ENCODE measurements at regions not wholly inside any gene's neighbourhood (a gene's known extent, or its start where the extent isn't known, plus 50 kb on each side); places are given as distances from the start of the nearest gene placed in this dataset.

DNA sequence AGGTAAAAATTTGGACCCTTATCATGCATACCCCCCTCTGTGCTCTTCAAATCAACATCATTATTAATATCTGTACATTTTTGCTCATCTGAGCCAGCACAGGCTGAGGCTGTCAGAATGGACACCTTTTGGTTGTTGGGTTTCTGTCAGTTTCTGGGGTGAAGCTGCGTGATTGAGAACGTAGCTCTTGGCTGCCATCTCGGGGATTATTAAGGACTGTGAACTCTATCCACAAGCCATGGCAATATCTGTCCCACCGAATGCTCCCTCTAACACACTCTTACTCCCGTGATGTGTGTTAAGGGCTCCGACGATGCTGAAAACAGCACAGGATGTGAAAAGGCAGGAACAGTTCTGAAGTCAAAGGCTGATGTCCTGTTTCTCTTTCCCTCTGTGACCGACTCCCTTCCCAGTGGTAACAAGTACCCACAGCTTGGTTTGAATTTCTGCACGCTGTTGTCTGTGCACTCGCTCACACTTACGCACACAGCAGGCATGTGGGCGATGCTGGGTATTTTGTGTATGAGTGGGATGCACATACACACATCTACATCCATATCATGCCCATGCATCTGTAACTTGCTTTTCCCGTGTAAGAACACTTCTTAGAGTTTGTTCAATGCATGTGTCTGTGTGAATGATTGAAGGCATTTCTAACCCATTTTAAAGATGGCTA, 405.6 kb downstream of the TMEM121 start:
- Histone ChIP-seq H3K4me2 (no peak overlapping the region), H3K9ac (no peak overlapping the region), H2AFZ (ENCODE audit: low read depth) (no peak overlapping the region), H4K20me1 (ENCODE audit: insufficient read depth) (no peaks in the 10 kb centered on the region), H3K79me2 (ENCODE audit: insufficient read depth, low read depth) (no peaks in the 10 kb centered on the region), H3K4me1 (ENCODE audit: low read depth, poor library complexity, severe bottlenecking) (no peaks in the 10 kb centered on the region), H3K27ac (no peak overlapping the region), H3K36me3 (ENCODE audit: insufficient read depth) (no peaks in the 10 kb centered on the region), H3K27me3 (ENCODE audit: insufficient read depth, low read depth) (no peaks in the 10 kb centered on the region), H3K4me3 (IDR thresholded peaks at IDR 0.05; ENCODE audit: insufficient read depth, low read depth, low read length) (no peak overlapping the region)
- TF ChIP-seq, protein P1, sequence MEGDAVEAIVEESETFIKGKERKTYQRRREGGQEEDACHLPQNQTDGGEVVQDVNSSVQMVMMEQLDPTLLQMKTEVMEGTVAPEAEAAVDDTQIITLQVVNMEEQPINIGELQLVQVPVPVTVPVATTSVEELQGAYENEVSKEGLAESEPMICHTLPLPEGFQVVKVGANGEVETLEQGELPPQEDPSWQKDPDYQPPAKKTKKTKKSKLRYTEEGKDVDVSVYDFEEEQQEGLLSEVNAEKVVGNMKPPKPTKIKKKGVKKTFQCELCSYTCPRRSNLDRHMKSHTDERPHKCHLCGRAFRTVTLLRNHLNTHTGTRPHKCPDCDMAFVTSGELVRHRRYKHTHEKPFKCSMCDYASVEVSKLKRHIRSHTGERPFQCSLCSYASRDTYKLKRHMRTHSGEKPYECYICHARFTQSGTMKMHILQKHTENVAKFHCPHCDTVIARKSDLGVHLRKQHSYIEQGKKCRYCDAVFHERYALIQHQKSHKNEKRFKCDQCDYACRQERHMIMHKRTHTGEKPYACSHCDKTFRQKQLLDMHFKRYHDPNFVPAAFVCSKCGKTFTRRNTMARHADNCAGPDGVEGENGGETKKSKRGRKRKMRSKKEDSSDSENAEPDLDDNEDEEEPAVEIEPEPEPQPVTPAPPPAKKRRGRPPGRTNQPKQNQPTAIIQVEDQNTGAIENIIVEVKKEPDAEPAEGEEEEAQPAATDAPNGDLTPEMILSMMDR (conservative IDR thresholded peaks at IDR 0.05; ENCODE audit: low read depth, low read length), result no peak

DNA sequence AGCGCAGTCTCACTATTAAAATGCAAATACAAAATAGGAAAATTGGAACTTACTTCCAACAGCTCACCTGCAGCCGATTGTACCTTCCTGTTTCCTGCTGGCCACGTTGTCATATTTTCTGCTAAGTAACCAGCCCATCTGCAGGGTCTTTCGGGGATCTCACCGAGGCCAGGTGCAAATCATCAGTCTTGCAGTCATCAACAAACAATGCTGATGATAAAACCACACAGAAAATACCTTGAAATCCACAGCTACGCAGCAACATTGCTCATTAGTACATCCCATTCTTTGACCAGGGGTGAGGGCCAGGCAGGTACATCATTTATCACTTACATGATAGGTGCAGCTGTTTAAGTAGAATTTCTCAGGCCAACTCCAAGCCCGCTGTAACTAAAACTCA, 406.9 kb downstream of the TMEM121 start:
- Histone ChIP-seq H3K36me3 (ENCODE audit: insufficient read depth) (no peaks in the 10 kb centered on the region), H3K27me3 (ENCODE audit: insufficient read depth, low read depth) (no peaks in the 10 kb centered on the region), H3K9ac (no peak overlapping the region), H3K27ac (no peak overlapping the region), H3K4me3 (IDR thresholded peaks at IDR 0.05; ENCODE audit: insufficient read depth, low read depth, low read length) (no peak overlapping the region), H3K79me2 (ENCODE audit: insufficient read depth, low read depth) (no peaks in the 10 kb centered on the region), H3K4me1 (ENCODE audit: low read depth, poor library complexity, severe bottlenecking) (no peaks in the 10 kb centered on the region), H3K4me2 (no peak overlapping the region), H4K20me1 (ENCODE audit: insufficient read depth) (no peaks in the 10 kb centered on the region), H2AFZ (ENCODE audit: low read depth) (no peak overlapping the region)
- TF ChIP-seq, protein P1 (conservative IDR thresholded peaks at IDR 0.05; ENCODE audit: low read depth, low read length), result no peak

DNA sequence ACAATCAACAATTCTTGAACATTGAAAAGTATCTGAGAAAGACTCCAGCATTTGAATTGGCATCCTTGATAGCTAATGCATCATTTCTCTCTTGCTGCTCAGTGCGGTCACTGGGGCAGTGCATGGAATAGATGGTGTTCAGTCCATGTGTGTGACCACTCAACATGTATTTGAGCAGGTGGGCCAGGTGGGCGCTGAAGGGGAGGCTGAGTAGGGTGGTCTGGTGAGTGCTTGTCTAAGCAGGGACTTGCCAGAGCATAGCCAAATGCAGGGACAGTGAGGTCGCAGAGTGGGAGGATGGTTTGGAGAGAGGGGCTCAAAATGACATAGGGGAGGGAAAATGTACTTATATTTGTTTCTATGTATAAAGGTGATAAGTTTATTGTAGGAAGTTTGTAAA, 409.0 kb downstream of the TMEM121 start:
- Histone ChIP-seq H3K27me3 (ENCODE audit: insufficient read depth, low read depth) (no peaks in the 10 kb centered on the region), H3K4me2 (no peak overlapping the region), H3K9ac (no peak overlapping the region), H3K4me3 (IDR thresholded peaks at IDR 0.05; ENCODE audit: insufficient read depth, low read depth, low read length) (no peak overlapping the region), H3K27ac (no peak overlapping the region), H3K36me3 (ENCODE audit: insufficient read depth) (no peaks in the 10 kb centered on the region), H3K4me1 (ENCODE audit: low read depth, poor library complexity, severe bottlenecking) (no peaks in the 10 kb centered on the region), H4K20me1 (ENCODE audit: insufficient read depth) (no peaks in the 10 kb centered on the region), H2AFZ (ENCODE audit: low read depth) (no peak overlapping the region), H3K79me2 (ENCODE audit: insufficient read depth, low read depth) (no peaks in the 10 kb centered on the region)
- TF ChIP-seq, protein P1 (conservative IDR thresholded peaks at IDR 0.05; ENCODE audit: low read depth, low read length), result no peak

DNA sequence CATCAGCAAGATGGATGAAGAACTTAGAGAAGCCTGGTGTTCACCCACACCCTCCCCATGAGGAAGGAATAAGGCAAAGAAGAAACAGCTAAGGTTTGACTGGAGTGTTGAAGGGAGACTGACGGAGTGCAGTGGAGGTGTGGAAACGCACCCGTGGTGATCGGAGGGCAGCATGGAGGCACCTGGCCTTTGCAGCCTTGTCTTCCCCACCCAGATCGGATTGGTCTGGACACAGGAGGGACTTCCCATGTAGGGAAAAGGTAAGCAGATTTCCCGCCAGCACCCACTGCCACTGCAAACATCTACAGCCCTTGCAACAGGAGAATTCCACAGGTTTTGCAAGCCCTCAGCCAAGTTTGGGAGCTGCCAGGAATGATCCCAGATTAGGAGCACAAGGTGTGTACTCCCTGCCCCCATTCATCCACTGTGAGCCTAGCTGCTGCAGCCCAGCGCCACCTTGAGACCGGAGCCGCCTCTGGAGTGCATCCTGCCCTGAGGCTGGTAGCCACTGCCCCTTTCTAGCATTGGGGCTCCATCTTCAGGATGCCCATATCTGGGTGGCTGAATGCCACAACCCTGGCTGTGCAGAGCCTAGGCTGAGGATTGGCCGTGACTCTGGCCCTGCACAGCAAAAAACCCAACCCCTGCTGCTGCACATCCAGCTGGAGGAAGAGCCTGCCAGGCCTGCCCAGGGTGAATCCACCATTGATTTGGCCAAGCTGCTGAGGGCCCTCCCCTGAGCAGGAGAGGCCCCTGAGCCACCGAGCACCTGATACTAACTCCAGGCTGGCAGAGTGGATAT, 411.1 kb downstream of the TMEM121 start:
- Histone ChIP-seq H3K4me1 (ENCODE audit: low read depth, poor library complexity, severe bottlenecking) (no peaks in the 10 kb centered on the region), H2AFZ (ENCODE audit: low read depth) (no peak overlapping the region), H4K20me1 (ENCODE audit: insufficient read depth) (no peaks in the 10 kb centered on the region), H3K9ac (no peak overlapping the region), H3K27ac (no peak overlapping the region), H3K79me2 (ENCODE audit: insufficient read depth, low read depth) (no peaks in the 10 kb centered on the region), H3K4me3 (IDR thresholded peaks at IDR 0.05; ENCODE audit: insufficient read depth, low read depth, low read length) (no peak overlapping the region), H3K36me3 (ENCODE audit: insufficient read depth) (no peaks in the 10 kb centered on the region), H3K27me3 (ENCODE audit: insufficient read depth, low read depth) (no peaks in the 10 kb centered on the region), H3K4me2 (no peak overlapping the region)
- TF ChIP-seq, protein P1 (conservative IDR thresholded peaks at IDR 0.05; ENCODE audit: low read depth, low read length), result no peak
